ENCODE measurements at regions not wholly inside any gene's neighbourhood (a gene's known extent, or its start where the extent isn't known, plus 50 kb on each side); places are given as distances from the start of the nearest gene placed in this dataset.

GRCh38 chr2:236856848-236857235, 228.8 kb upstream of the COPS8 start:
- DNase-seq, result no peak

- no peak for DNase-seq
Measured at GRCh38 chr2:236857246-236857645, 228.4 kb upstream of the COPS8 start.

- no peak for DNase-seq
Measured at GRCh38 chr2:236857781-236858180, 227.9 kb upstream of the COPS8 start.

GRCh38 chr2:236858661-236859060, 227.0 kb upstream of the COPS8 start:
- no peak for DNase-seq

GRCh38 chr2:236859908-236860307, 225.8 kb upstream of the COPS8 start:
- no peak for DNase-seq

GRCh38 chr2:236861196-236861875, 224.4 kb upstream of the COPS8 start:
- DNase-seq, result no peak

- no peak for DNase-seq
Measured at GRCh38 chr2:236861944-236862343, 223.7 kb upstream of the COPS8 start.

GRCh38 chr2:236862526-236862925, 223.2 kb upstream of the COPS8 start:
- DNase-seq, result no peak

GRCh38 chr2:236862961-236863728, 222.5 kb upstream of the COPS8 start:
- no peak for DNase-seq

- no peak for DNase-seq
Measured at GRCh38 chr2:236863729-236864126, 222.0 kb upstream of the COPS8 start.

- no peak for DNase-seq
Measured at GRCh38 chr2:236865052-236865451, 220.6 kb upstream of the COPS8 start.

GRCh38 chr2:236866542-236867340, 218.9 kb upstream of the COPS8 start:
- no peak for DNase-seq

GRCh38 chr2:236867441-236868260, 218.0 kb upstream of the COPS8 start:
- DNase-seq, result no peak

GRCh38 chr2:236870370-236870769, 215.3 kb upstream of the COPS8 start:
- DNase-seq, result no peak

- peak; percentile 38 for DNase-seq
Measured at GRCh38 chr2:236871500-236872001, 214.1 kb upstream of the COPS8 start.

- no peak for DNase-seq
Measured at GRCh38 chr2:236872015-236872414, 213.7 kb upstream of the COPS8 start.

- no peak for DNase-seq
Measured at GRCh38 chr2:236872981-236873380, 212.7 kb upstream of the COPS8 start.

GRCh38 chr2:236873636-236874035, 212.1 kb upstream of the COPS8 start:
- DNase-seq, result no peak

GRCh38 chr2:236874866-236875481, 210.7 kb upstream of the COPS8 start:
- DNase-seq, result no peak

- DNase-seq, result no peak
Measured at GRCh38 chr2:236875906-236876505, 209.7 kb upstream of the COPS8 start.

- no peak for DNase-seq
Measured at GRCh38 chr2:236876642-236877041, 209.0 kb upstream of the COPS8 start.

Measured in hindlimb muscle (tissue), 1 donor.